GM19025 (cell line): ENCODE measurements at regions not wholly inside any gene's neighbourhood (a gene's known extent, or its start where the extent isn't known, plus 50 kb on each side); places are given as distances from the start of the nearest gene placed in this dataset.

Experiments used
- ATAC-seq: cut with Tn5 transposase; IDR thresholded peaks from one replicate; pipeline ENCODE4 v1.9.1; 2021; ENCODE audit warnings: mild to moderate bottlenecking, low read depth, moderate library complexity; ENCODE audit not compliant: unreplicated experiment

GRCh38 chr14:101233391-101233790, 327.9 kb upstream of the DIO3 start:
- no peak for ATAC-seq

GRCh38 chr14:101233808-101234207, 327.5 kb upstream of the DIO3 start:
- no peak for ATAC-seq

GRCh38 chr14:101234244-101234937, 326.9 kb upstream of the DIO3 start:
- no peak for ATAC-seq

GRCh38 chr14:101234999-101235334, 326.3 kb upstream of the DIO3 start:
- no peak for ATAC-seq

- ATAC-seq, result no peak
These were observed 325.8 kb upstream of the DIO3 start for GRCh38 chr14:101235335-101236103.

- no peak for ATAC-seq
These were observed 324.6 kb upstream of the DIO3 start for GRCh38 chr14:101236496-101237251.

- no peak for ATAC-seq
These were observed 324.1 kb upstream of the DIO3 start for GRCh38 chr14:101237252-101237616.

GRCh38 chr14:101239065-101239464, 322.2 kb upstream of the DIO3 start:
- ATAC-seq, result no peak

GRCh38 chr14:101241147-101241546, 320.1 kb upstream of the DIO3 start:
- no peak for ATAC-seq

GRCh38 chr14:101241807-101242278, 319.5 kb upstream of the DIO3 start:
- ATAC-seq, result no peak

- ATAC-seq, result no peak
These were observed 318.6 kb upstream of the DIO3 start for GRCh38 chr14:101242442-101243385.

- no peak for ATAC-seq
These were observed 317.5 kb upstream of the DIO3 start for GRCh38 chr14:101243587-101244338.

GRCh38 chr14:101246894-101247841, 314.1 kb upstream of the DIO3 start:
- ATAC-seq, result no peak

GRCh38 chr14:101247842-101248725, 313.2 kb upstream of the DIO3 start:
- no peak for ATAC-seq

- ATAC-seq, result no peak
These were observed 312.2 kb upstream of the DIO3 start for GRCh38 chr14:101248840-101249675.

GRCh38 chr14:101249676-101250036, 311.6 kb upstream of the DIO3 start:
- no peak for ATAC-seq
